Caki2 (cell line): ENCODE measurements at regions not wholly inside any gene's neighbourhood (a gene's known extent, or its start where the extent isn't known, plus 50 kb on each side); places are given as distances from the start of the nearest gene placed in this dataset.

Experiments used
- DNase-seq: peaks from one replicate; pipeline ENCODE4 v3.0.0-alpha.2; 2015; ENCODE audit warnings: low read depth
- in situ Hi-C: cut with HindIII; loops from 2 replicates; pipeline ENCODE4 v1.10.0; 2016; ENCODE audit warnings: low sequenced_read_pairs, low pct_unique_long_range_greater_than_20kb, mixed read lengths

- no peak for DNase-seq
- in situ Hi-C loops = no loop called here
Measured at GRCh38 chr6:95519228-95520037, 57.9 kb upstream of the MANEA start.

GRCh38 chr6:95521181-95521580 lies 56.2 kb upstream of the MANEA start:
- in situ Hi-C loops = no loop called here
- no peak for DNase-seq
